KG1 (cell line): ENCODE measurements at regions not wholly inside any gene's neighbourhood (a gene's known extent, or its start where the extent isn't known, plus 50 kb on each side); places are given as distances from the start of the nearest gene placed in this dataset.

ENCODE experiments used
- DNase-seq: peaks from one replicate; lab custom pipeline; 2025; lab: John Stamatoyannopoulos, UW

DNA sequence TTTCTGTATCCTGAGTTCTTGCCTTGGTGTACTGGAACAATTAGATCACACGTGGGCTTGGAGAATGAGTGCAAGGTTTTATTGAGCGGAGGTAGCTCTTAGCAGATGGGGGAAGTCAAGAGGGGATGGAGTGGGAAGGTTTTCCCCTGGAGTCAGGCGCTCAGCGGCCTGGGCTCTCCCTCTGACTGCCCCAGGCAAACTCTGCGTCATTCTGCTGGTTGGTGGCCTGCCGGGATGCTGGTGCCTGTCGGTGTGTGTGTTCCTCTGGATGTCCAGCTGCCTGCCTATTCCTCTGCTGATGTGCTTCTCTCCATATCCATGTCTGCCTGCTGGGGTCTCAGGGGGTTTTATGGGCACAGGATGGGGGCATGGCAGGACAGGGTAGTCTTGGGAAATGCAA lies 111.0 kb downstream of the TRIB2 start:
- DNase-seq = no peak

GRCh38 chr2:12828980-12829379 lies 112.2 kb downstream of the TRIB2 start:
- no peak for DNase-seq

DNA sequence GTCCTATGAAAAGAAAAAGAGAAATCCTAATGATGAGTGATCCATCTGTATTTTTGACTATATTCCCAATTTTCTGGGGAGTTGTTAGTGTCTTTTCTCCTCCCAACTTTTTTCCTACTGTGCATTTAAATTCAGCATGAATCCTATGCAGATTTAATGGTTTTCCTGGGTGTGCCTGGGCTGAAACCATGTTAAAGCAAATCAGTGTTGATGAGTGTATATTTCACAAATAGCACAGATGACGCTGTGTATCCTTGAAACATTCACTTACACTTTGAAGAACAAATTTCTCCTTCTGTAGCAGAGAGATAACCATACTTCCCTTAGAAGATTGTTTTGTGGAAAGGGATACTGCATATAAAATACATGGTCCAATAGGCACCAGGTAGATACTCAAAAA lies 114.3 kb downstream of the TRIB2 start:
- DNase-seq = no peak

DNA sequence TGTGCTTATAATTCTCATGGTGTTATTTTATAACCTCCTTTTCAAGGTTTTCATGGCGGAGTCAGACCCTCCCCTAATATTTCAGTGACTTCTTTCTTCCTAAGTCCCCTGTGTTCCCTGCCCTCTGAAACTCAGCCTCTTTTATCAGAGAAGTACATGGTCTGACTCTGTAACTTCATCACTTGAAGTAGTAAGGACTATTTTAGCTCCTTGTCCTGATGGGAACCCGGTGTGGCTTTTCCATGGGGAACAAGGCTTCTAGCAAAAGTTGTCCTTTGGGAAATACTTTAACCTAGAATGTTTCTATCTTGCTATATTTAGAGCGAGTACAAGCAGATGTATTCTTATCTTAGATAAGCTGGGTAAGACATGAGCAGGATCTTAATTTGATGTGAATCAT lies 117.5 kb downstream of the TRIB2 start:
- no peak for DNase-seq

DNA sequence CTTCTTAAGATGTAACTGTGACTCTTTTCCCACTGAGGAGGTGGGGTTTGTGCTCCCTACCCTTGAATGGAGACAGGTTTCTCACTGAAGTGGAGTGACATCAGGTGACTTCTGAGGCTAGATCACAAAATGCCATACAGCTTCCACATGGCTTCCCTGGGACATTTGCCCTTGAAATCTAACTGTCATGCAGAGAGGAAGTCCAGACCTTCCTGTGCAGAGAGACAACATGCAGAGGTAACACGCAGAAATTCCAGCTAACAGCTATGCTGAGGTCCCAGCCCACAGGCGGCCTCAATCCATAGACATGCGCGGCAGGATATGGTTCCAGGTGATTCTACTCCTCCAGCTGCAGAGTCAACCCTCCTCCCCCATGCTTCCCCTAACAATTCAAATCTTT lies 119.0 kb downstream of the TRIB2 start:
- no peak for DNase-seq

DNA sequence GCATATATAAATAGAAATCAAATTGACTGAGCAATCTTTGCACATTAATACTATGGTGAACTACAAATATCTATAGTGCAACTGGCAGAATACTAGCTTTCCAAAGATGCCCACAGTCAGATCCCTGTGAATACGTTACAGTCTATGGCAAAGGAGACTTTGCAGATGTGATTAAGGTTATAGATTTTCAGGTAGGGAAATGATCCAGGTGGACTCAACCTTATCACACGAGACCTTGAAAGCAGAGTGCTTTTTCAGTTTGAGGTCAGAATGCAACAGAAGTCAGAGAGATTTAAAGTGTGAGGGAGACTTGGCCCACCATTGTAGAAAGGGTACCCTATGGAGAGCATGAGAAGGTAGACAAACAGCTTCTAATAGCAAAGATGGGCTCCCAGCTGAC lies 122.6 kb downstream of the TRIB2 start:
- no peak for DNase-seq

DNA sequence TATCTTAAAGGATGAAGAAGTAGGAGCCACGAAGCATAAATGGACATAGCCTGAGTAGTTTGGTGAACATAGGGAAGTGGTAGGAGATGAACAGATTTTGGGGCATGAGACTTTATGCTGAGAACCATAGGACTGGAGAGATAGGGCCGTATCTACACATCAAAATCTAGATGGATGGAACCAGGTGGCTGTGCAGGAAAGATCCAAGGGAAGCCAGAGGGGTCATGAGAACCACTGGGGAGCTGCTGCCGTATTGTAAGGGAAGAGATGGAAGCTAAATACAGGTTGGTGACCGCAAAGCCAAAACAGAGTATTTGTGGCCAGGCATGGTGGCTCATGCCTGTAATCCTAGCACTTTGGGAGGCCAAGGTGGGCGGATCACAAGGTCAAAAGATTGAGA lies 124.3 kb downstream of the TRIB2 start:
- DNase-seq = no peak

DNA sequence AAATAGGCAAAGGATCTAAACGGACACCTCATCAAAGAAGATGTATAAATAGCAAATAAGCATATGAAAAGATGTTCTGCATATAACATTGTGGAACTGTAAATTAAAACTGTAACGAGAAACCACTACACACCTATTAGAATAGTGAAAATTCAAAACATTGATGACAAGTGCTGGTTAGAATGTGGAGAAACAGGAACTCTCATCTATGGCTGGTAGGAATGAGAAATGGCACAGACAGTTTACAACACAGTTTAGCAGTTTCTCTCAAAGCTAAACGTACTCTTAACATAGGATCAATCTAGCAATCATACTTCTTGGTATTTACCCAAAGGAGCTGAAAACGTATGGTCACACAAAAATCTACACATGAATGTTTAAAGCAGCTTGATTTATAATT lies 126.2 kb downstream of the TRIB2 start:
- DNase-seq = no peak

DNA sequence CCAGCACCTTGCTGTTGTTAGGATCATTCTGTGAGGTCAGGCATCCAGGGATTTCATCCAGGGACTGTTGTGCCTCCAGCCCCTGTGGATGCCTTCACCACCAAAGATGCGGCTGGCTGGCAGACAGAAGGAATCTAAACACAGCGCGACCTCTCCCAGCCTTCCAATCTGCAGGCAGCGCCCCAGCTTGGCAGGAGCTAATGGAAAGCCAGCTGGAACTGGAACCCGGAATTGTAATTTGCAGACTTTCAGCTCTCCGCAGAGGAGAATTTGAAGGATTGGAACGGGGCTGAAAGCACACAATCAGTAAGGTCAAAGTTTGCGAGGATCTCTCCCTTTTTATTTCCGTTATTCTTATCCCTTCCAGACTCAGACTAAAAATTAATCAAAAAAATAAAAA lies 127.8 kb downstream of the TRIB2 start:
- no peak for DNase-seq

DNA sequence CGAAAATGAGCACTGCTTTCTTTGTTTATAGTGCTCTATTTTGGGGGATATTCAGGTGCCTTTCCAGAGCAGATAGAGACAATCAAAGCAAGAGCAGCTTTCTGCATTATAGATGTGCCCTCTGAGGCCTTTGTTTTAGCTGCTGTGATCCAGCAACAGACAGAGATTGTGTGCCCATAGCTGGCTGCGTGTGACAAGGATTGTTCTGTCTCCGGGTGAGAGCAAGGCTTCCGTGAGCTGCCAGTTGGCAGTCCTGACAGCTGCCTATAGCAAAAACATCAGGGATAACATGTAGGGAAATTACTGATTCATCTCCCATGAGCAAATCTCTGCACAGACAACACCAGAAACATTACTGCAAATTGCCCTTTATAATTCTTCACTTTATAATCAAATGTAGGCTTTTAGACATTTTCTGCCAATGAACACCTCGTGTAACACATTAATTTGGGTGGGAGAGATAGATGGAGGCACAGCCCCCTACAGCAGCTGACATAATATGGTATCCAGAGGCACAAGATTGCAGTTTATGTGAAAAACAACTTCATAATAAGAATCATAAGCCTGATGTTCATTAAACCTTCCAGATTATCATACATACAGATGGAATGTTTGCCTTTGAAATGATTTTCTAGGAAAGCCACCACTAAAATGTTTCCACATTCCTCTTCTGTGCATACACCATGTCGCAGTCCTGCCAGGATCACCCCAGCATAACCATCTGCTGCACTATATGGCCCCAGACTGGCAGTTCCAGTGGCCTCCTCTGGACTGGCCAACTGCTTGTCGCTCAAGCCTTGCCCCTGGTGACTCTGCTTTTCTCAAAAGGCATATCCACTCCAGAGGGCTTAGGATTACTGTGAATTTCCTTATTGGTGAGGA lies 131.2 kb downstream of the TRIB2 start:
- no peak for DNase-seq

DNA sequence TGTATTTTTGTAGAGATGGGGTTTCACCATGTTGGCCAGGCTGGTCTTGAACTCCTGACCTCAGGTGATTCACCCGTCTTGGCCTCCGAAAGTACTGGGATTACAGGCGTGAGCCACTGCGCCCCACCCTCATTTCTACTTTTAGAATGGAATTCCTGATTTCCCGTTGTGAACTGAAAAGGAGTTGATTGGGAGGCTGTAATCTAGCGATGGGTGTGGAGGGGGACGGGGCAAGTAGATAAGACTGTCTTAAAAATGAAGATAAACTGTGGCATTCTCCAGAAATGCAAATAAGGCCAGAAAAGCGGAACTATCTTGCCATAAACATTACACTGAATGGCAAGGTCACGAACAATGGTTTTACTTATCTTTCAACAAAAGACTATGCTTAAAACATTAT lies 135.4 kb downstream of the TRIB2 start:
- no peak for DNase-seq

DNA sequence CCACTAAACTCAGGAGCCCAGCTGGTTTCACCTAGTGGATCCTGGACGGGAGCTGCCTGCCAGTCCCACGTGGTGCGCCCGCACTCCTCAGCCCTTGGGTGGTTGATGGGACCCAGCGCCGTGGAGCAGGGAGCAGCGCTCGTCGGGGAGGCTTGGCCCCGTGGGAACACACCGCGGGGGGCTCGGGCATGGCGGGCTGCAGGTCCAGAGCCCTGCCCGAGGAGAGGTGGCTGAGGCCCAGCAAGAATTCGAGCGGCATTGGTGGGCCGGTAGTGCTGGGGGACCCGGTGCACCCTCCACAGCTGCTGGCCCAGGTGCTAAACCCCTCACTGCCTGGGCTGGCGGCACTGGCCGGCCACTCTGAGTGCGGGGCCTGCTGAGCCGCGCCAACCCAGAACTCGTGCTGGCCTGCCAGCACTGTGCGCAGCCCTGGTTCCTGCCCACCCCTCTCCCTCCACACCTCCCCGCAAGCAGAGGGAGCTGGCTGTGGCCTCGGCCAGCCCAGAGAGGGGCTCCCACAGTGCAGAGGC lies 137.3 kb downstream of the TRIB2 start:
- DNase-seq = no peak

DNA sequence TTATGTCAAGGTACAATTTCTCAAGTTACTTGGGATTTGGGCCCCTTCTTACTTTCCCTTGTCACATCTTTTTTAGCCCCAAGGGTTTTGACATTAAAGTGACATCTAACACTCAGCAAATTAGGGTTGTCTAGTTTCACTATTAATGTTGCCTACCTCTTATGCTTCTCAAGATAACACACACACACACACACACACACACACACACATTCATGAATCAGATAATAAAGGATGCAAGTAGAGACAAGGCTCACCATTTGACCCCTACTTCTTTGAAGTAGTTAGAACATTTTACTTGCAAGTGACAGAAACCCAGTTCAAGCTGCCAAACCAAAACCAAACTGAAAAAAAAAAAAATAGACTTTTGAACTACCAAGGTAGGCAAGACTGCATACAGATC lies 138.8 kb downstream of the TRIB2 start:
- DNase-seq = no peak

DNA sequence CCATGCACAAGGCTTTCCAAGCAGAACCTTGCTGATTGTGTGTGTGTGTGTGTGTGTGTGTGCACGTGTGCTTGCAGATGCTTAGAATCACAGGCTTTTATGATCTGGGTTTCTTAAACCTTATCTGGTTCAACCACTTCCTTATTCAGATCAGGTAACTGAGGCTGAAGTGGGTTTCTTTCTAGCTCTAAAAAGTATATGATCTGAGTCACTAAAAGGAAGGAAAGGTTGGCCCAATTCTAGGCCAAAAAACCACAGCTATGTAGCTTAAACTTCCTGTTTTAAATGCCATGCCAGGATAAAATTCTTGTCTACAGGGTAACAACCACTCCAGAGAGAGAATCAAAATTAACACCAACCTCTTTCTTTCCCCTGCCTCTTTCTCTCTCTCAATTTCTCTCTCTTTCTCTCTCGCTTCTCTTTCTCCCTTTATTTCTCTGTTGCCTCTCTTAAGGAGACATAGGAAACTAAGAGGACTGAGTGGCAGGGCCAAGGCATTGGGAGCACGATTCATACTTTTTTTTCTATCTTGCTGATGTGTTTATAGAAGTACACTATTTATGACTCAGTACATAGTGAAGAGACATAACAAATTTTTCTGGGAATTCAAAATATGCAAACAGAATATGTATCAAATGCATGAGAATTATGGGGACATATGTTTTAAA lies 140.3 kb downstream of the TRIB2 start:
- DNase-seq = peak; percentile 32

DNA sequence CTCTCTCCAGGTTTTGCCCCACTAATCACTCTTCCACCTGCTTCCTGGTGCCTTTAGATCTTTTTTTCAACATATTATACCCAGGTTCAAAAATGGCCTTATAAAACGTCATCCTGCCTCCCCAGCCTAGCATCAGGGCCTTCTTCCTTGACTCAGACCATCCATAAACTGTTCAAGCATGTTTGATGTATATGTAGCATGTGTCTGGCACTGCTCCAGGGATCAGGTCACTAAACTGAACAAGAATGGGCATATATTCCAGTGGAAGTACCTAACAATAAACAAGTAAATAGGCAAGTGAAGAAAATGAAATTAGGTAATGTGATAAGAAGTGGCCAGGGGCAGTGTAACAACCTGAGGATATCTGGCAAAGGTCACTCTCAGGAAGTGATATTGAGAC lies 141.2 kb downstream of the TRIB2 start:
- no peak for DNase-seq

DNA sequence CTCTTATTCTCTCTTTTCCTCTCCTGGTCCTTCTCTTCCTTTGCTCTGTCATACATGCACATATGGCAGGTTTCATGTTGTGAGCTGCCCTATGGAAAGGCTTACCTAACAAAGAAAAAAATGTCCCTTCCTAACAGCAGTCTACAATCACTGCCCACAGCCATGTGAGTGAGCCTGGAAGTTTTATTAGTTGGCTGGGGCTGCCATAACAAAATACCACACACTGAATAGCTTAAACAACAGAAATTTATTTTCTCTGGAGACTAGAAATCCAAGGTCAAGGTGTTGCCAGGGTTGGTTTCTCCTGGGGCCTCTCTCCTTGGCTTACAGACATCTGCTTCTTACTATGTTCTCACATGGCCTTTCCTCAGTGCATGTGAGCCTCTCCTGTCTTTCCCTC lies 142.1 kb downstream of the TRIB2 start:
- DNase-seq = no peak

DNA sequence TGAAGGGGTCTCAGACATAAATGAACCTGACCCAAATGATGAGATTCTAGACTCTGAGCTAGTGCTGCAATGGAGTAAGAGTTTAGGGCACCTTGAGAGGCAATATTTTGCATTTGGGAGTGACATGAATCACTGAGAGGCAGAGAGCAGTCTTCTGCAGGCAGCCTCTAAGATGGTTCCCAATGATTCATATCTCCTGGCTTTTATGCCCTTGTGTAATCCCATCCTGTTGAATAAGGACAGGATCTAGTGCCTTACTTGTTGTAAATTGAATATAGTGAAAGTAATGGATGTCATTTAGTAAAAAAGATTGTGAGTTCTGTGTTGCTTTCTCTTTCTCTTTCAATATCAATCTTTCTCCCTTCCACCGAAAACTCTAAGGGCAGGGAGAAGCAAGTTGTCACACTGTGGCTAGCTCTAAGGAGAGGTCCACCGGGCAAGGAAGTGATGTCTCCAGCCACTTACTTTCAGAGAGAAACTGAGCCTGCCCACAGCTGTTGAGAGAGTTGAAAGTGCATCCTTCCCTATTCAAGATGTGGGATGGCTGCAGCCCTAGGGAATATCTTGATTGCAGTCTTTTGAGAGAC lies 144.7 kb downstream of the TRIB2 start:
- no peak for DNase-seq

GRCh38 chr2:12862541-12862940 lies 145.8 kb downstream of the TRIB2 start:
- no peak for DNase-seq

GRCh38 chr2:12863937-12864336 lies 147.2 kb downstream of the TRIB2 start:
- DNase-seq = no peak

DNA sequence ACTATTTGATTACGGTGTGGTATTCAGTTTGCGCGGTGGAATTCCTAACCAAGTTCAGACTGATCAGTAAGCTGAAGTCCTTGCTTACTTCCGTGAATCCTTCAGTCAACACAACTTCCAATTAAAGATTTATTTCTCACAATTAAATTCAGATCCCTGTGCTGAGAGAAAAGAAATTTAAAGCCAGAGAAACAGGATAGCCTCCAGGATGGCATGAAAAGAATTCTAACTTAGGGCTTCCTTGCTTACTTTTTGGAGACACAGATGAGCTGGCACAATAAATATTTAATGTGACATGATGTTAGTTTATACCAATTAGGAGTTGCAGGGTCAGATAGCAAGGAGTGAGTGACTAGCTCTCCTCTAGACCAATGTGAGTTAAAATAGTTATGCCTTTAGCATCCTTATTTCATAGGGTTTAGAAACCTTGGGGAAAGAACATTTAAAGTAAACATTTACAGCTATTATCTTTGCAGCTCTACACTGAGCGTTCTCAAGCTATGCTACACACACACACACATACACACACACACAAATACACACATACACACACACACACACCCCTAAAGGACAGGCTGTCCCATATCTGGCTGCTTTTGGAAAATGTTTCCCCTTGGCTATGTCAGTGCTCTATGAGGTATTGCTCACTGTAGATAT lies 151.0 kb downstream of the TRIB2 start:
- no peak for DNase-seq

GRCh38 chr2:12870692-12871091 lies 154.0 kb downstream of the TRIB2 start:
- no peak for DNase-seq

- no peak for DNase-seq
These were observed 155.1 kb downstream of the TRIB2 start for GRCh38 chr2:12871694-12872315.
